ENCODE measurements at regions not wholly inside any gene's neighbourhood (a gene's known extent, or its start where the extent isn't known, plus 50 kb on each side); places are given as distances from the start of the nearest gene placed in this dataset.
"Not testable (repeated sequence)": the region's sequence is repeated elsewhere in the genome, so short reads cannot be mapped to it uniquely, and the experiment has no call there.

DNA sequence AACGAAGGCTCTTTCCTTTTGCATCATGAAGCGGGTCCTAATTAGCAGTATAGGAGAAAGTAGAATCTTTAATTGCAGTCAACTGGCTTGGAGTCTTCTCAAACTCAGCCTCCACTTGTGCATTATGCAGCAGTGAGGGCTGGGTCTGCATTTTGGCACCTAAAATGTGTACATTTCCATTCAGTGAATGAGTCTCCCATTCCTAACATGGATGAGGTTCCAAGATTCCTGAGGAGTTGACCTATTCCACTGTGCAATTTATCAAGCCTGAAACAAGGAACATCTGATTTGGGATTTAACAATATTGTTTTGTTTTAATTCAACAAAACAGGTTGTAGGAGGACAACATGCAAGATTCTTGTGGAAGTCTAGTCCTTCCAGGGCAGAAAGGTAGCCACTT lies 171.8 kb upstream of the S1PR3 start:
- DNase-seq, result no peak

- DNase-seq, result no peak
These were observed 171.2 kb upstream of the S1PR3 start for GRCh38 chr9:88820055-88820454.

DNA sequence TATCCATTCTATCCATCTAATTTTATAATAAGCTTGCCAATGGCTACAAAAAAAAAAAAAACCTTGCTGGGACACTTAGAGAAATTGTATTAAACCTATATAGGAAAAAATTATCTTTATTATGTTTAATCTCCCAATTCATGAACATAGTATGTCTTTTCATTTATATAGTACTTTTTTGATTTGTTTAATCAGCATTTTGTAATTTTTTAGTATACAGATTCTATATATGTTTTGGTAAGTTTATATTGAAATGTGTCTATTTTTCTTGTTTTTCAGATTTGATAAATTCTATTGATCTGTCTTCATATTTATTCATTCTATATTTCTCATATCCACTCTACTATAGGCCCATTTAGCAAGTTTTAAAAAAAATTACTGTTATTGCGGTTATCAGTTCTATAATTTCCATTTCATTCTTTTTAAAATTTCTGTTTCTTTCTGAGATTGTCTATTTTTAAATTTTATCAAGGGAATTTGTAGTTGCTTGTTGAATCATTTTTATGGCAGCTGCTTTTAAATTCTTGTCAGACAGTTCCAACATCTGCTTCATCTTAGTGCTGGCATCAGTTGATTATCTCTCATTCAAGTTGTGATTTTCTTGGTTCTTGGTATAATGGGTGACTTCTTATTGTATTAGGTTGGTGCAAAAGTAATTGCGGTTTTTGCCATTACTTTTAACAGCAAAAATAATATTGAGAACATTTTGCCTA lies 170.1 kb upstream of the S1PR3 start:
- DNase-seq, result no peak

DNA sequence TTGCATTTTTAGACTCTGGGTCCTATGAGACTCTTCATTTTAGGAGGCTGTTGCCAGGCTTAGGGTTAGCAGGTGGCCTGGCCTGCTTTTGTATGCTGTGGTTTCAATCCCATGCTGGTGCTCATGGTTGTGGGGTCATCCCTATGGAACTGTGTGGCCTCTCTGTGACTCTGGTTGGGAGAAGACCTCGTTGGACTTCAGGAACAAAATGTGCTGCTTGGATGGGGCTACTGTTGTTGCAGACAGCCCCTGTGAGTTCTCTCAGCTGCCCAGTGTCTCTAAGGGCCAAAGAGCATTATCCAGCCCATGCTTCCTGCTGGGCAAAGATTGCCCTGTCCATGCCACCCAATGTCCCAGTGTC lies 169.5 kb upstream of the S1PR3 start:
- DNase-seq, result no peak

DNA sequence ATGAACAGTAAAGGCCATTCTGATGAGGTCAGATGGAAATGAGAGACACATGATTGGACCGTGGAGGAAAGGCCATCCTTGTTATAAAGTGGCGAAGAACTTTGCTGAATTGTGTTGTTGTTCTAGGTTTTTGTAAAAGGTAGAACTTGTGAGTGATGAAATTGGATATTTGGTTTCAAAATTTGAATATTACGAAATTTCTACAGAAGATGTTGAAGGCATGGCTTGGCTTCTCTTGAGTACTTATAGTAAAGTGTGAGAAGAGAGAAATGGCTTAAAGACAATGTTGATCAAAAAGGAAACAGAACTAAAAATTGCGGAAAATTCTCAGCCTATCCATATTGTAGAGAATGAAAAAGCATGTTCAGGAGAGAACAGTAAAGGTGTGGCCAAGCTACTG lies 166.6 kb upstream of the S1PR3 start:
- DNase-seq, result no peak

DNA sequence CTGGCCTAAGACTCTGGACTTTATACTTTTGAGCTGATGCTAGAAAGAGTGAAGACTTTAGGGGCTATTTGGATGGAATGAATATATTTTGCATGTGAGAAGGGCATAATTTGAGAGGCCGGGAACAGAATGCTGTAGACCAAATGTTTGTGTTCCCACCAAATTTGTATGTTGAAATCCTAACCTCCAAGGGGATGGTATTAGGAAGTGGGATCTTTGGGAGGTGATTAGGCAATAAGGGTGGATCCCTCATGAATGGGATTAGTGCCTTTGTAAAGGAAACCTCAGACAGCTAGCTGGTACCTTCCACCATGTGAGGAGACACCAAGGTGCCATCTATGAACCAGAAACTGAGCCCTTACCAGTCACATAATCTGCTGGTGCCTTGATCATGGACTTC lies 165.1 kb upstream of the S1PR3 start:
- DNase-seq, result no peak

GRCh38 chr9:88826771-88827181 lies 164.5 kb upstream of the S1PR3 start:
- no peak for DNase-seq

DNA sequence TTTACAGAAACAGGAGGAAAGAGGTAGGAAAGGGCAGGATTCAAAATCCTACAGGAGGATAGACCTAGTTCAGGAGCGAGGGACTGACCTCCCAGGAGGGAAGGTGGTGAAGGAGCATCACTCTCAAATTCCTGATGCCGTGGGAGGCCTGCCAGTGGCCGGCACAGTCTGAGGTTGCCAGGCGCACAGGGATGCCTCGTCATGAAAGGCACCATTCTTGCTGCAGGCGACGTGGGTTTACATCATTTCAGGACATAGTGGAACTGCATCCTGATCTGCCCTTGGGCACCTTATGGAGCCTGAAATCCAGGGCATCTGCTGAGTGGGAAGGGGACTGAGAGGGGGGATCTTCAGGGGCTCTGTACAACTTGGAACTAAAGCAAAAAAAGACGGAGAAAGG lies 163.2 kb upstream of the S1PR3 start:
- no peak for DNase-seq

DNA sequence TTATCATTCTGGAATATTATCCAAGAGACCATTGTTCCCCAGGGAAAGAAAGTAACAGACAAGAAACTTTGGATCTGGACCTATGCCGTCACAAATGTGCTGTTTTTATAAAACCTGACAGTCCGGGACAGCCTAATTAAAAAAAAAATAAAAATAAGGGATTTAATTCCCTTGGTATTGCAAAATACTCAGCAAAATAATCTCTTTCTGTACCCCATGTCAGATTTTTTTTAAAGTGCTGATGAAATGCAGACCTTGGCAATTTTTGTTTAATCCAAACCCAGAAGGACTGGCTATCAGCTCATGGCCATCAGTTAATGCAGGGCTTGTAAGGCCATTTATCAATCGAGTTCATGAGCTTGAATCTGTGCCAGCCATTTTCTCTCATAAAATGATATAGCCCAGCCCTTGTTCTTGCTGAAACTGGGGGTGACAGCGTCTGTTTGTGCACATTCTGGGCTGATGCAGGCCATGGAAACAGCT lies 162.7 kb upstream of the S1PR3 start:
- DNase-seq, result no peak

GRCh38 chr9:88829276-88829675 lies 162.0 kb upstream of the S1PR3 start:
- DNase-seq, result no peak

DNA sequence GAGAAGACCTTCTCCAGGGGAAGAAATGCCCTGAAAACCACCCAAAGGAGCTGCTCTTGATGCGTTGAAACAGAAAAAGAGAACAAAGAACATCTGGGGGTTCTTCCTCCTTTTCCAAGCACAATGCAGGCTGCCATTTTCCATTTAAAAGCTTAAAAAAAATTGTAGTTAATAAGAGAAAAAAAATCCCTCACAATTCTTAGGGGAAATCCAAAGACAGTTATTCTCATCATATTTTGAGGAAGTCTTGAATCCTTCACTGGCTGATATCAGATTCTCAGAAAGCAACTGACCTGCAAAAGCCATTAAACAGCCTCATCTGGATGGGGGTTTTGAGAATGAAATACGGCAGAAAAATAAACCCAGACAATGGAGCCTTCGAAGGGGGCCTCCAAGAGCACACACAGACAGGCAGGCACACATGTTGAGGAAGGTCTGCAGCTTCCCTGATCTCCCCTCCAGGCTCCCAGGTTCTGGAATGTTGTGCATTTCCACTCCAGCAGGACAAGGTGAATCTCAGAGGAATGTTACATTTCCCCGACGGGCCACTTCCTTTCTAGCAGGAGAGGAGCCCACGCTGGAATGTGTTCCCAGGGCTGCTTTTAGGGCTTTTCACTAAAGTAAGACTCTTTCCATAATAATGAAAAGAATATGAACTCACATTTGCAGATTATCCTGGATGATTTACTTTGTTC lies 159.4 kb upstream of the S1PR3 start:
- DNase-seq, result no peak

DNA sequence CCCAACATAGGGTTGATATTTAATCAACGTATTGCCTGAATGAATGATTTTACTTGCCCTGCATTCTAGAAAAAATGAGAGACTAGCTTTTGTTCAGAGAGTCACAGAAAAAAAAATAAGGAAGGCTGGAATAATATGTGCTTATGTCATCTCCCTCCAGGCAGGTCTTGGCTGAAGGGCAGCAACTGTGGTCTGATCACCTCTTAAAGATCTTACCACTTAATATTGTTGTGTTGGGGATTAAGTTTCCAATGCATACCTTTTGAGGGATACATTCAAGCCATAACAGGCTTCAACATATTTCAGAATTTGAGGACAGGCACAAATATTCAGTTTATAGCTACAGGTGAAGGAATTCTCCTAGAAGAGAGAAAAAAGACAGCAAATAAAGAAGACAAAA lies 157.3 kb upstream of the S1PR3 start:
- DNase-seq, result no peak

- DNase-seq, result no peak
These were observed 156.2 kb upstream of the S1PR3 start for GRCh38 chr9:88835038-88835466.

- DNase-seq, result no peak
These were observed 155.5 kb upstream of the S1PR3 start for GRCh38 chr9:88835772-88836171.

DNA sequence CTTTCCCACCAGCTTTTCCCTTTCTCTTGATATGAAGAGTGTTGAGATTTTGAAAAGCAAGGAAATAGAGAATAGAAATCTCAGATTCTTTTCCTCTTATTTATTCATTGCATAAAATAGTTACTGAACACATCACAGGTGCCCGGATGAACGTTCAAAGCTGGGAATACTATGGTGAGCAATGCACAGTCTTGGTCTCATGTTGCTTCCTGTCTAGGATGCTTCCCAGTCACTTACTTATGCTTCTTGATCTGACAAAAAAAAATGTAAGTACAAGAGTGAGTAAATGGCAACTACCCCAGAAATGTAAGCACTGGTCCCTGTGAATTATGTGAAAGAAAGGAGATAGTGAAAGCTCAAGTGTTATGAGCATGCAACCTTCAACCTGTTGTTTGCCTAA lies 153.5 kb upstream of the S1PR3 start:
- DNase-seq, result no peak

- not testable (repeated sequence) for DNase-seq
These were observed 141.4 kb upstream of the S1PR3 start for GRCh38 chr9:88849878-88850277.

- DNase-seq, result no peak
These were observed 138.5 kb upstream of the S1PR3 start for GRCh38 chr9:88852794-88853193.

DNA sequence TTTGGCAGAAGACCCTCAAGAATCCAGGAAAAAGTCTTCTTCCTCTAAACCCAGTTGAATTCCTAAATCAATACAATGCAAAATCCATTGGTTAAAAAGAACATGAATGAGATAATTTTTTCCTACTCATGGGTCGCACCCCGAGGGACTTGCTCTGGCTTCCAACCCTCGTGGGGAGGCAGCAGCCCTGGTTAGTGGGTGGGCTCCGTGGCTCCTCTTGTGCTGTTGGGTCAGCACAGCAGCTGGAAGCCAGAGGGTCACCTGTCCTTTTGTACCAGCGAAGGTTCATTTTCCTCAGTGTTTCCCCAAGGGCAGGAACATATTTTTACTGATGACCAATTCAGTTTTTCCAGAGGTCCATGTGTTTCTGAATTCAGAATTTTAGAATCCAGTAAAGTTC lies 120.6 kb upstream of the S1PR3 start:
- no peak for DNase-seq

DNA sequence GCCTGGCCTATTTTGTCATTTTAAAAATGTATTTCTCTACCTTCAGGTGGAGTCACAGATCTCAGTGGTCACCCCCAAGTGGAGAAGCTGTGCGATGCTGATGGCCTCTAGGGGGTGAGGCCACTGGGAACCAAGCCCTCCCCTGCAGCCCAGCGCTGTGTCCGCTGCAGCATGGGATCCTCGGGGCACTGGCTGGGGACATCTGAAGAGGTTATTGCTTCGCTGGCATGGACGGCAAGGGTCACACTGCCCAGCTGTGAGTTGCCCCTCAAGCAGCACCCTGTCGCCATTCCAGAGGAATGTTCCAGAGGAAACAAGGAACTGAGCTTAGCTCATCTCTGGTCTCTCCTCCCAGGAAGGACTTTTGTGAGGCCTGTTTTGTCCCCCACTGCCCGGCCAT lies 119.6 kb upstream of the S1PR3 start:
- DNase-seq, result no peak

GRCh38 chr9:88872192-88872946 lies 118.9 kb upstream of the S1PR3 start:
- no peak for DNase-seq

DNA sequence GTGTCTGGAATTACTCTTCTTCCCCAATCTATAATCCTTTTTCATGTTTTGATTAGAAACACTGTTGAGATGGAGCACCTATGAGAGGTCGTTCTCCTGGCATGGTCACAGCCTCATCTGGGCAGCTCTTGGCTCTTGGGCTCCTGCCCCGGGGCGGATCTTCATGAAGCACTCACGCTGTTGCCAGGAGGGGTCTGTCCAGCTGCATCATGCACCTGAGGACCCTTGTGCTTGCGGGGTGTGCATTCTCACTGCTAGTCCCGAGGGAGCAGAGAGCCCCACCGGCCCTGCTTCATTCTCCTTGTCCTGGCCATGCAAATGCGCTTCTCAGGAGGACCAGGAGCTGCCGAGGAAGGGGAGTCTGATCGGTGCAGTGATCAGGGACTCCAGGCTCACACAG lies 117.6 kb upstream of the S1PR3 start:
- no peak for DNase-seq

DNA sequence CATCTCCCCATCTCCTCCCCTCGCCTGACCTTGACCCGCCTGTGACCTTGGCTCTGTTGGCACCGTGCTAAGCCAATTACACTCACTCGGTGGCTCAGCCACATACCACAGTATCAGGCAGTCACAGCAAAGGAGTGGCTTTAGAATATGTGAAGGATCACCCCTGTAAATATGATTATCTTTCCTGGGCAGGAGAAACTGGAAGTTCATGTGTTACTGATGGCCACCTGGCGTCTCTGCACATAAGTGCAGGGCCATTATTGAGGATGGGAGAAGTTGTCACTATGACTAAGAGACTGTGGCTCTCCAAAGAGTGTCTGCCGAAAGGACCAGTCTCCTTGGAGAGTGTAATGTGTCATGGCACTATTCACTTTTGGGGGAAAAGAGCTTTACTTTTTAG lies 116.9 kb upstream of the S1PR3 start:
- no peak for DNase-seq

DNA sequence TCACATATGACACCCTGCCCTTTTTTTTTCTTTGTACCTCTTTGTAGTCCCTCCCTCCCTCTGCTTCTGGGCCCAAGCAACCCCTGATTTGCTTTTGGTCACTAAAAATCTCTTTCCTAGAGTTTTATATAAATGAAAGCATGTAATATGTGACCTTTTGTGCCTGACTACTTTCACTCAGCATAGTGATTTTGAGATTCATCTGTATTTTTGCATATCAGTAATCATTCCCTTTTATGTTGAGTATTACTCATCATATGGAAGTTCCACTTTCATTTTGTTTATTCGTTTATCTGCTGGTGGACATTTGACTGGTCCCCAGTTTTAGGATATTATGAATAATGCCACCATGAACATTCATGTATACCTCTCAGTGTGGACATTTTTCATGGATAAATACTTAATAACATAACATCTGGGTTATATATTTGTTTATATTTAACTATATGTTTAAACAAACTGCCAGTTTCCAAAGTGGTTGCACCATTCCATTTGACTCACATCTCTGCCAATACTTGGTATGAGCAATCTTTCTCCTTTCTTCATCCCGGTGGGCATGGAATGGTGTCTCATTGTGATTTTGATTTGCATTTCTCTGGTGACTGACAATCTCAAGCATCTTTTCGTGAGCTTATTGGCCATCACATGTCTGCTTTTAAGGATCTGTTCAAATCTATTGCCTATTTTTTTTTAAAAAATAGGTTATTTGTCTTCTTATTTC lies 115.7 kb upstream of the S1PR3 start:
- no peak for DNase-seq
